ENCODE measurements at regions not wholly inside any gene's neighbourhood (a gene's known extent, or its start where the extent isn't known, plus 50 kb on each side); places are given as distances from the start of the nearest gene placed in this dataset.

- TF ChIP-seq CTCF (IDR thresholded peaks at IDR 0.05; ENCODE audit: low read depth, low read length, missing input control) (no peak), HNF4G (IDR thresholded peaks at IDR 0.05) (no peak), JUND (IDR thresholded peaks at IDR 0.05) (no peak), GABPA (IDR thresholded peaks at IDR 0.05 in 1 of 2, conservative IDR thresholded peaks at IDR 0.05 in 1 of 2) (no peak), ZBTB33 (IDR thresholded peaks at IDR 0.05) (no peak), YY1 (IDR thresholded peaks at IDR 0.05) (no peak), RAD21 (IDR thresholded peaks at IDR 0.05) (no peak), ATF3 (IDR thresholded peaks at IDR 0.05) (no peak), TAF1 (conservative IDR thresholded peaks at IDR 0.05) (no peak), RXRA (IDR thresholded peaks at IDR 0.05) (no peak), SP1 (IDR thresholded peaks at IDR 0.05) (no peak)
- TF ChIP-seq, protein P1, sequence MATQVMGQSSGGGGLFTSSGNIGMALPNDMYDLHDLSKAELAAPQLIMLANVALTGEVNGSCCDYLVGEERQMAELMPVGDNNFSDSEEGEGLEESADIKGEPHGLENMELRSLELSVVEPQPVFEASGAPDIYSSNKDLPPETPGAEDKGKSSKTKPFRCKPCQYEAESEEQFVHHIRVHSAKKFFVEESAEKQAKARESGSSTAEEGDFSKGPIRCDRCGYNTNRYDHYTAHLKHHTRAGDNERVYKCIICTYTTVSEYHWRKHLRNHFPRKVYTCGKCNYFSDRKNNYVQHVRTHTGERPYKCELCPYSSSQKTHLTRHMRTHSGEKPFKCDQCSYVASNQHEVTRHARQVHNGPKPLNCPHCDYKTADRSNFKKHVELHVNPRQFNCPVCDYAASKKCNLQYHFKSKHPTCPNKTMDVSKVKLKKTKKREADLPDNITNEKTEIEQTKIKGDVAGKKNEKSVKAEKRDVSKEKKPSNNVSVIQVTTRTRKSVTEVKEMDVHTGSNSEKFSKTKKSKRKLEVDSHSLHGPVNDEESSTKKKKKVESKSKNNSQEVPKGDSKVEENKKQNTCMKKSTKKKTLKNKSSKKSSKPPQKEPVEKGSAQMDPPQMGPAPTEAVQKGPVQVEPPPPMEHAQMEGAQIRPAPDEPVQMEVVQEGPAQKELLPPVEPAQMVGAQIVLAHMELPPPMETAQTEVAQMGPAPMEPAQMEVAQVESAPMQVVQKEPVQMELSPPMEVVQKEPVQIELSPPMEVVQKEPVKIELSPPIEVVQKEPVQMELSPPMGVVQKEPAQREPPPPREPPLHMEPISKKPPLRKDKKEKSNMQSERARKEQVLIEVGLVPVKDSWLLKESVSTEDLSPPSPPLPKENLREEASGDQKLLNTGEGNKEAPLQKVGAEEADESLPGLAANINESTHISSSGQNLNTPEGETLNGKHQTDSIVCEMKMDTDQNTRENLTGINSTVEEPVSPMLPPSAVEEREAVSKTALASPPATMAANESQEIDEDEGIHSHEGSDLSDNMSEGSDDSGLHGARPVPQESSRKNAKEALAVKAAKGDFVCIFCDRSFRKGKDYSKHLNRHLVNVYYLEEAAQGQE (IDR thresholded peaks at IDR 0.05) = no peak
- TF ChIP-seq, protein P2, sequence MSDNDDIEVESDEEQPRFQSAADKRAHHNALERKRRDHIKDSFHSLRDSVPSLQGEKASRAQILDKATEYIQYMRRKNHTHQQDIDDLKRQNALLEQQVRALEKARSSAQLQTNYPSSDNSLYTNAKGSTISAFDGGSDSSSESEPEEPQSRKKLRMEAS (IDR thresholded peaks at IDR 0.05) = no peak
Measured at GRCh38 chr20:40864470-40864869, 164.2 kb upstream of the TOP1 start.
